PC-9 (cell line): ENCODE measurements at regions not wholly inside any gene's neighbourhood (a gene's known extent, or its start where the extent isn't known, plus 50 kb on each side); places are given as distances from the start of the nearest gene placed in this dataset.

Experiments used
- BruUV-seq: library from RNA; stranded (reverse); fragments of 400-500 nt; replicated peaks from 2 replicates; lab custom pipeline; 2021; lab: Mats Ljungman, UMichigan
- CTCF ChIA-PET: fragments of 300-600 bp; sonication (Branson Sonifier 250); formaldehyde crosslinking; loops from one replicate; lab custom pipeline; 2022; ENCODE audit warnings: antibody characterized with exemption; lab: Charles Lee
- POLR2A ChIA-PET: fragments of 300-600 bp; sonication (Branson Sonifier 250); formaldehyde crosslinking; loops from one replicate; lab custom pipeline; 2022; ENCODE audit warnings: antibody characterized with exemption; ENCODE audit not compliant: unreplicated experiment; lab: Charles Lee
- DNase-seq, 2 experiments: peaks; one replicate each; pipeline versions ENCODE4 v3.0.0 to v3.0.0-alpha.2; 2015 to 2022; ENCODE audit warnings: mixed read lengths in 1 of 2
- H2AFZ ChIP-seq: fragments of 200-600 bp; sonication (generic); 2 replicates; pipeline ENCODE4 v1.8.1; 2017; ENCODE audit warnings: antibody characterized with exemption
- H3F3A ChIP-seq: fragments of 200-600 bp; sonication (generic); 2 replicates; pipeline ENCODE4 v1.8.1; 2017; ENCODE audit warnings: antibody characterized with exemption, mild to moderate bottlenecking, low read depth; ENCODE audit not compliant: insufficient read depth
- H3K27ac ChIP-seq: fragments of 200-600 bp; sonication (generic); 2 replicates; pipeline ENCODE4 v1.6.1; 2016; ENCODE audit warnings: mixed run types
- H3K27me3 ChIP-seq: fragments of 200-600 bp; sonication (generic); 2 replicates; pipeline ENCODE4 v1.6.1; 2016; ENCODE audit warnings: low read depth, mixed run types; ENCODE audit not compliant: insufficient read depth
- H3K36me3 ChIP-seq: fragments of 200-600 bp; sonication (generic); 2 replicates; pipeline ENCODE4 v1.6.1; 2016; ENCODE audit warnings: low read depth, mixed run types
- H3K4me1 ChIP-seq: fragments of 200-600 bp; sonication (generic); replicated peaks from 2 replicates; pipeline ENCODE4 v1.6.1; 2016; ENCODE audit warnings: mixed run types; ENCODE audit not compliant: insufficient read depth
- H3K4me2 ChIP-seq: fragments of 200-600 bp; sonication (generic); 2 replicates; pipeline ENCODE4 v1.6.1; 2017; ENCODE audit warnings: mixed run types
- H3K4me3 ChIP-seq: fragments of 200-600 bp; sonication (generic); 2 replicates; pipeline ENCODE4 v1.6.1; 2016; ENCODE audit warnings: mixed run types
- H3K79me2 ChIP-seq: fragments of 200-600 bp; sonication (generic); 2 replicates; pipeline ENCODE4 v1.6.1; 2017; ENCODE audit warnings: low read depth, mixed run types
- H3K9me2 ChIP-seq: fragments of 200-600 bp; sonication (generic); 2 replicates; pipeline ENCODE4 v1.8.1; 2017; ENCODE audit warnings: mild to moderate bottlenecking; ENCODE audit not compliant: insufficient read depth
- H3K9me3 ChIP-seq: fragments of 200-600 bp; sonication (generic); 2 replicates; pipeline ENCODE4 v1.8.1; 2016; ENCODE audit warnings: low read depth; ENCODE audit not compliant: insufficient read depth
- H4K20me1 ChIP-seq: fragments of 200-600 bp; sonication (generic); 2 replicates; pipeline ENCODE4 v1.8.1; 2017; ENCODE audit not compliant: insufficient read depth
- CTCF ChIP-seq: fragments of 200-600 bp; sonication (generic); conservative IDR thresholded peaks from 2 replicates; pipeline ENCODE4 v1.6.1; 2017; ENCODE audit warnings: mixed run types, antibody characterized with exemption, mild to moderate bottlenecking, moderate library complexity
- EZH2 ChIP-seq: fragments of 200-600 bp; sonication (generic); IDR thresholded peaks from 2 replicates; pipeline ENCODE4 v1.8.0; 2017; ENCODE audit warnings: antibody characterized with exemption, low read depth
- intact Hi-C: fragments of 100-400 bp; cut with micrococcal nuclease; formaldehyde crosslinking; loops from one replicate; pipeline ENCODE4 v1.10.0; 2022; ENCODE audit not compliant: unreplicated experiment

- no peaks in the 10 kb centered on the region for H3K4me1 ChIP-seq
- no peak overlapping the region for H3K4me2 ChIP-seq
- H3K36me3 ChIP-seq, result no peaks in the 10 kb centered on the region
- no peaks in the 10 kb centered on the region for H3K9me3 ChIP-seq
- POLR2A ChIA-PET, result no interaction called here
- intact Hi-C loops, result no loop called here
- no peaks in the 10 kb centered on the region for H4K20me1 ChIP-seq
- H3K79me2 ChIP-seq, result no peaks in the 10 kb centered on the region
- no peak for DNase-seq
- no TSS peak for BruUV-seq
- TF ChIP-seq CTCF (no peak), EZH2 (no peak)
- no peak overlapping the region for H3K27ac ChIP-seq
- no peaks in the 10 kb centered on the region for H3F3A ChIP-seq
- no peaks in the 10 kb centered on the region for H3K9me2 ChIP-seq
- no peak overlapping the region for H3K4me3 ChIP-seq
- CTCF ChIA-PET, result no interaction called here
- no peaks in the 10 kb centered on the region for H3K27me3 ChIP-seq
- no peak overlapping the region for H2AFZ ChIP-seq
Observed at GRCh38 chr7:69199661-69200060, 398.6 kb upstream of the AUTS2 start.

- no peaks in the 10 kb centered on the region for H3K9me2 ChIP-seq
- intact Hi-C loops, result no loop called here
- no peaks in the 10 kb centered on the region for H3K27me3 ChIP-seq
- H2AFZ ChIP-seq, result no peak overlapping the region
- no peaks in the 10 kb centered on the region for H3K4me1 ChIP-seq
- H3K27ac ChIP-seq, result no peak overlapping the region
- POLR2A ChIA-PET, result no interaction called here
- H4K20me1 ChIP-seq, result no peaks in the 10 kb centered on the region
- CTCF ChIA-PET, result no interaction called here
- no peak overlapping the region for H3K4me3 ChIP-seq
- no peak for DNase-seq
- no peak for TF ChIP-seq CTCF
- no peak for TF ChIP-seq EZH2
- no peak overlapping the region for H3K4me2 ChIP-seq
- H3K9me3 ChIP-seq, result no peaks in the 10 kb centered on the region
- H3K79me2 ChIP-seq, result no peaks in the 10 kb centered on the region
- no peaks in the 10 kb centered on the region for H3F3A ChIP-seq
- no peaks in the 10 kb centered on the region for H3K36me3 ChIP-seq
- BruUV-seq, result no TSS peak
Observed at GRCh38 chr7:69203871-69204270, 394.4 kb upstream of the AUTS2 start.

GRCh38 chr7:69204943-69205342, 393.3 kb upstream of the AUTS2 start:
- Histone ChIP-seq H3K4me1 (no peaks in the 10 kb centered on the region), H3K4me2 (no peak overlapping the region), H2AFZ (no peak overlapping the region), H4K20me1 (no peaks in the 10 kb centered on the region), H3K9me3 (no peaks in the 10 kb centered on the region), H3K36me3 (no peaks in the 10 kb centered on the region), H3F3A (no peaks in the 10 kb centered on the region), H3K9me2 (no peaks in the 10 kb centered on the region), H3K79me2 (no peaks in the 10 kb centered on the region), H3K27ac (no peak overlapping the region), H3K27me3 (no peaks in the 10 kb centered on the region), H3K4me3 (no peak overlapping the region)
- CTCF ChIA-PET, result no interaction called here
- intact Hi-C loops, result no loop called here
- POLR2A ChIA-PET, result no interaction called here
- DNase-seq, result no peak
- TF ChIP-seq CTCF, result no peak
- TF ChIP-seq EZH2, result no peak
- BruUV-seq, result no TSS peak
